SJCRH30 (cell line): ENCODE measurements at regions not wholly inside any gene's neighbourhood (a gene's known extent, or its start where the extent isn't known, plus 50 kb on each side); places are given as distances from the start of the nearest gene placed in this dataset.
A peak's percentile ranks its signal among the peaks of the same experiment; 100 is the strongest.
"Not testable (repeated sequence)": the region's sequence is repeated elsewhere in the genome, so short reads cannot be mapped to it uniquely, and the experiment has no call there.

ENCODE experiments used
- DNase-seq, 2 experiments: peaks; one replicate each; pipeline ENCODE4 v3.0.0-alpha.2; 2015 to 2020
- H3K27ac ChIP-seq: fragments of 250-450 bp; sonication (Bioruptor Pico); 2 replicates; pipeline ENCODE4 v1.5.1; 2020; ENCODE audit warnings: mild to moderate bottlenecking, moderate library complexity
- H3K27me3 ChIP-seq: fragments of 250-450 bp; sonication (Bioruptor Pico); 2 replicates; pipeline ENCODE4 v1.5.1; 2020; ENCODE audit warnings: mild to moderate bottlenecking, moderate library complexity
- H3K36me3 ChIP-seq: fragments of 250-450 bp; sonication (Bioruptor Pico); 2 replicates; pipeline ENCODE4 v1.5.1; 2020; ENCODE audit warnings: mild to moderate bottlenecking, moderate library complexity
- H3K4me1 ChIP-seq: fragments of 250-450 bp; sonication (Bioruptor Pico); 2 replicates; pipeline ENCODE4 v1.5.1; 2020; ENCODE audit warnings: mild to moderate bottlenecking, moderate library complexity
- H3K4me3 ChIP-seq: fragments of 250-450 bp; sonication (Bioruptor Pico); 2 replicates; pipeline ENCODE4 v1.5.1; 2020; ENCODE audit warnings: mild to moderate bottlenecking, moderate library complexity
- H3K9me3 ChIP-seq: fragments of 250-450 bp; sonication (Bioruptor Pico); replicated peaks from 2 replicates; pipeline ENCODE4 v1.5.1; 2020; ENCODE audit warnings: mild to moderate bottlenecking, moderate library complexity

- Histone ChIP-seq H3K27me3 (no peaks in the 10 kb centered on the region), H3K4me3 (no peak overlapping the region), H3K27ac (no peak overlapping the region), H3K4me1 (no peaks in the 10 kb centered on the region), H3K36me3 (no peaks in the 10 kb centered on the region), H3K9me3 (no peaks in the 10 kb centered on the region)
- no peak for DNase-seq
These were observed 333.7 kb downstream of the FAT3 start for GRCh38 chr11:92558323-92558722.

GRCh38 chr11:92569726-92570125, 345.1 kb downstream of the FAT3 start:
- H3K4me3 ChIP-seq, result no peak overlapping the region
- no peaks in the 10 kb centered on the region for H3K4me1 ChIP-seq
- H3K27me3 ChIP-seq, result no peaks in the 10 kb centered on the region
- no peak overlapping the region for H3K27ac ChIP-seq
- no peak for DNase-seq
- no peaks in the 10 kb centered on the region for H3K36me3 ChIP-seq
- H3K9me3 ChIP-seq, result no peaks in the 10 kb centered on the region

- Histone ChIP-seq H3K4me1 (no peaks in the 10 kb centered on the region), H3K27ac (no peak overlapping the region)
- DNase-seq, result no peak
These were observed 347.9 kb downstream of the FAT3 start for GRCh38 chr11:92572559-92572958.

GRCh38 chr11:92576315-92576714, 351.7 kb downstream of the FAT3 start:
- Histone ChIP-seq H3K4me3 (no peak overlapping the region), H3K9me3 (no peaks in the 10 kb centered on the region), H3K27ac (no peak overlapping the region), H3K27me3 (no peaks in the 10 kb centered on the region), H3K4me1 (peaks cover 8% of the 10 kb centered on the region; the same call in 1 of the 2 replicates), H3K36me3 (no peaks in the 10 kb centered on the region)
- no peak for DNase-seq

More at GRCh38 chr11:92572559-92572958, 347.9 kb downstream of the FAT3 start:
- Histone ChIP-seq H3K4me3 (no peak overlapping the region), H3K36me3 (no peaks in the 10 kb centered on the region), H3K27me3 (no peaks in the 10 kb centered on the region), H3K9me3 (no peaks in the 10 kb centered on the region)

- no peaks in the 10 kb centered on the region for H3K27me3 ChIP-seq
- no peak overlapping the region for H3K4me3 ChIP-seq
- H3K36me3 ChIP-seq, result no peaks in the 10 kb centered on the region
- peak; percentile 13 to 31 for DNase-seq
- peaks cover 8% of the 10 kb centered on the region; the same call in 1 of the 2 replicates for H3K4me1 ChIP-seq
- H3K9me3 ChIP-seq, result no peaks in the 10 kb centered on the region
- no peak overlapping the region for H3K27ac ChIP-seq
These were observed 356.3 kb downstream of the FAT3 start for GRCh38 chr11:92580908-92581307.

- Histone ChIP-seq H3K27me3 (no peaks in the 10 kb centered on the region), H3K9me3 (no peaks in the 10 kb centered on the region), H3K36me3 (no peaks in the 10 kb centered on the region), H3K27ac (no peak overlapping the region), H3K4me1 (no peaks in the 10 kb centered on the region), H3K4me3 (no peak overlapping the region)
- DNase-seq, result no peak
These were observed 363.8 kb downstream of the FAT3 start for GRCh38 chr11:92588393-92588792.

- H3K36me3 ChIP-seq, result no peaks in the 10 kb centered on the region
- DNase-seq, result no peak
- no peaks in the 10 kb centered on the region for H3K9me3 ChIP-seq
- no peaks in the 10 kb centered on the region for H3K27me3 ChIP-seq
- no peak overlapping the region for H3K4me3 ChIP-seq
- no peaks in the 10 kb centered on the region for H3K4me1 ChIP-seq
- H3K27ac ChIP-seq, result no peak overlapping the region
These were observed 364.9 kb downstream of the FAT3 start for GRCh38 chr11:92589512-92589911.

- H3K27me3 ChIP-seq, result no peaks in the 10 kb centered on the region
- no peaks in the 10 kb centered on the region for H3K9me3 ChIP-seq
- no peaks in the 10 kb centered on the region for H3K36me3 ChIP-seq
- no peak for DNase-seq
- H3K27ac ChIP-seq, result no peak overlapping the region
- no peaks in the 10 kb centered on the region for H3K4me1 ChIP-seq
- H3K4me3 ChIP-seq, result no peak overlapping the region
These were observed 366.9 kb downstream of the FAT3 start for GRCh38 chr11:92591521-92591920.

GRCh38 chr11:92594251-92594650, 369.6 kb downstream of the FAT3 start:
- Histone ChIP-seq H3K9me3 (no peaks in the 10 kb centered on the region), H3K4me1 (no peaks in the 10 kb centered on the region), H3K4me3 (no peak overlapping the region), H3K36me3 (no peaks in the 10 kb centered on the region), H3K27me3 (no peaks in the 10 kb centered on the region), H3K27ac (no peak overlapping the region)
- DNase-seq, result no peak

- H3K4me1 ChIP-seq, result no peaks in the 10 kb centered on the region
- H3K9me3 ChIP-seq, result no peaks in the 10 kb centered on the region
- no peaks in the 10 kb centered on the region for H3K36me3 ChIP-seq
- no peak overlapping the region for H3K4me3 ChIP-seq
- no peaks in the 10 kb centered on the region for H3K27me3 ChIP-seq
- H3K27ac ChIP-seq, result no peak overlapping the region
- DNase-seq, result no peak
These were observed 370.4 kb downstream of the FAT3 start for GRCh38 chr11:92595052-92595451.

- Histone ChIP-seq H3K27me3 (no peaks in the 10 kb centered on the region), H3K9me3 (no peaks in the 10 kb centered on the region), H3K4me1 (no peaks in the 10 kb centered on the region), H3K27ac (no peak overlapping the region), H3K4me3 (no peak overlapping the region), H3K36me3 (no peaks in the 10 kb centered on the region)
- no peak for DNase-seq
These were observed 372.1 kb downstream of the FAT3 start for GRCh38 chr11:92596596-92597317.

GRCh38 chr11:92601048-92601447, 368.4 kb upstream of the MTNR1B start:
- no peak overlapping the region for H3K4me3 ChIP-seq
- no peak for DNase-seq
- H3K27me3 ChIP-seq, result no peaks in the 10 kb centered on the region
- no peaks in the 10 kb centered on the region for H3K9me3 ChIP-seq
- H3K27ac ChIP-seq, result no peak overlapping the region
- no peaks in the 10 kb centered on the region for H3K4me1 ChIP-seq
- H3K36me3 ChIP-seq, result no peaks in the 10 kb centered on the region

- Histone ChIP-seq H3K36me3 (no peaks in the 10 kb centered on the region), H3K9me3 (no peaks in the 10 kb centered on the region), H3K27me3 (no peaks in the 10 kb centered on the region), H3K4me3 (no peak overlapping the region), H3K4me1 (no peaks in the 10 kb centered on the region), H3K27ac (no peak overlapping the region)
- no peak for DNase-seq
These were observed 363.8 kb upstream of the MTNR1B start for GRCh38 chr11:92605667-92606066.

GRCh38 chr11:92607969-92608722, 361.3 kb upstream of the MTNR1B start:
- Histone ChIP-seq H3K27ac (no peak overlapping the region), H3K36me3 (no peaks in the 10 kb centered on the region), H3K9me3 (no peaks in the 10 kb centered on the region), H3K27me3 (no peaks in the 10 kb centered on the region), H3K4me3 (no peak overlapping the region), H3K4me1 (no peaks in the 10 kb centered on the region)
- no peak for DNase-seq

GRCh38 chr11:92611157-92611556, 358.3 kb upstream of the MTNR1B start:
- DNase-seq, result no peak
- H3K27ac ChIP-seq, result no peak overlapping the region
- H3K9me3 ChIP-seq, result no peaks in the 10 kb centered on the region
- no peaks in the 10 kb centered on the region for H3K4me1 ChIP-seq
- no peaks in the 10 kb centered on the region for H3K36me3 ChIP-seq
- no peaks in the 10 kb centered on the region for H3K27me3 ChIP-seq
- H3K4me3 ChIP-seq, result no peak overlapping the region

GRCh38 chr11:92618020-92618419, 351.4 kb upstream of the MTNR1B start:
- H3K4me3 ChIP-seq, H3K9me3 ChIP-seq, H3K36me3 ChIP-seq, DNase-seq, H3K27ac ChIP-seq, H3K27me3 ChIP-seq, H3K4me1 ChIP-seq: not testable (repeated sequence)
